GM12891 (cell line): ENCODE measurements at regions not wholly inside any gene's neighbourhood (a gene's known extent, or its start where the extent isn't known, plus 50 kb on each side); places are given as distances from the start of the nearest gene placed in this dataset.

Experiments
- POLR2A ChIP-seq: IDR thresholded peaks from 2 replicates; pipeline ENCODE4 v1.6.1; 2011; ENCODE audit warnings: low read depth, low read length, control low read depth
- POLR2AphosphoS5 ChIP-seq: IDR thresholded peaks from 2 replicates; pipeline ENCODE4 v1.6.1; 2011; ENCODE audit warnings: low read depth, low read length, control low read depth

DNA sequence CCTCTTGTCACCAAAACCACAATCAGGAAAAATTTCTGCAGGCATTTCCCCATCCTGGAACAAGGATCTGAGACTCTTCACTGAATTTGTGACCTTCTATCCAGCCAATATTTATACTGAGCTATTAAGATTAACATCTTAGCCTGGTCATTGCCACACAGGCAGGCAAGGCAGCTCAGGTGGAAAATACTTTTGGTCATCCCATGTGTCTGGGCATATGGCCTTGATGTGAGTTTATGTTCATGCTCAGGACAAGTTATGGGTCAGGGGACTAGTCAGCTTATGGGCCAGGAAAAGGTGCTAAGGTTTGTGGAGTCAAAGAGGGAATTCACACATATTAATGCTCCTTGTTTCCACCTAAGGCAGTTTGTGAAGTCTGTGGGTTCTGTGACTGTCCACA is 124.3 kb upstream of the TOP3B start:
- no peak for TF ChIP-seq POLR2A
- TF ChIP-seq POLR2AphosphoS5 = no peak
